ENCODE measurements at regions not wholly inside any gene's neighbourhood (a gene's known extent, or its start where the extent isn't known, plus 50 kb on each side); places are given as distances from the start of the nearest gene placed in this dataset.

GRCh38 chr6:14063756-14064155 is 53.8 kb upstream of the CD83 start:
- DNase-seq (ENCODE audit: low read depth) = no peak

- DNase-seq (ENCODE audit: low read depth) = no peak
These were observed 52.2 kb upstream of the CD83 start for GRCh38 chr6:14065350-14065749.

- DNase-seq (ENCODE audit: low read depth) = peak; percentile 76
These were observed 50.7 kb upstream of the CD83 start for GRCh38 chr6:14066782-14067406.

GRCh38 chr6:14067656-14068055 is 49.9 kb upstream of the CD83 start:
- DNase-seq (ENCODE audit: low read depth) = no peak

Data from HT1080 (cell line).